ENCODE measurements at regions not wholly inside any gene's neighbourhood (a gene's known extent, or its start where the extent isn't known, plus 50 kb on each side); places are given as distances from the start of the nearest gene placed in this dataset.

DNA sequence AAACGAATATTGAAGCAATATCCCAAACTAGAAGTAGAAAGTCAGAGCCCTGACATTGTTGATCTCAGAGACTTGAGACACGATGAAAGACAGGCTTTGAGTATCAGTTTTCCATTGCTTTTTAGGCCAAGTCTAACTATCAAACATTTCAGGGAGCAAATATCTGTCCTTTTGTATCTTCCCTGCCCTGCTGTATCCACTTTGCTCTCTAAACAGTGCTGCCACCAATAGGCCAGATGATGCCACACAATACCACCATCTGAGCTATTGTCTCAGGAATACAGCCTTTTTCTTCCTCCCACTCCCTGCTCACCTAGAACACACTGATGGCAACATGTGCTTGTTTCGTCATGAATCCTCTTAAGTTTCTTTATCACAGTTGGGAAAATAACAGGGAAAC lies 62.6 kb upstream of the SPAG17 start:
- Histone ChIP-seq H3K4me3 (ENCODE audit: low read length) (no peak overlapping the region), H3K27me3 (ENCODE audit: control insufficient read depth in 1 of 2, insufficient read depth in 2 of 2, low read length in 2 of 2) (no peaks in the 10 kb centered on the region), H3K27ac (ENCODE audit: low read depth in 1 of 2, low read length in 2 of 2) (no peak overlapping the region), H3K36me3 (ENCODE audit: insufficient read depth, low read length) (no peaks in the 10 kb centered on the region), H3K9me3 (ENCODE audit: control insufficient read depth in 1 of 2, insufficient read depth in 1 of 2, low read length in 2 of 2) (no peaks in the 10 kb centered on the region), H3K4me1 (ENCODE audit: insufficient read depth, low read length) (no peaks in the 10 kb centered on the region)
- intact Hi-C loops (cut with DNase I, micrococcal nuclease), result no loop called here
- DNase-seq, result no peak
- H3K27ac Mint-ChIP-seq, result no peak overlapping the region
- H3K9me3 Mint-ChIP-seq, result no peaks in the 10 kb centered on the region
- POLR2A ChIA-PET, result no interaction called here
- no peaks in the 10 kb centered on the region for H3K36me3 Mint-ChIP-seq (ENCODE audit: low read depth)
- H3K4me3 Mint-ChIP-seq, result no peak overlapping the region
- H3K27me3 Mint-ChIP-seq, result no peaks in the 10 kb centered on the region
- H3K4me1 Mint-ChIP-seq (ENCODE audit: low read depth), result no peaks in the 10 kb centered on the region
- CTCF ChIA-PET, result no interaction called here
- ATAC-seq (ENCODE audit: poor library complexity), result no peak
- TF ChIP-seq, protein P1, sequence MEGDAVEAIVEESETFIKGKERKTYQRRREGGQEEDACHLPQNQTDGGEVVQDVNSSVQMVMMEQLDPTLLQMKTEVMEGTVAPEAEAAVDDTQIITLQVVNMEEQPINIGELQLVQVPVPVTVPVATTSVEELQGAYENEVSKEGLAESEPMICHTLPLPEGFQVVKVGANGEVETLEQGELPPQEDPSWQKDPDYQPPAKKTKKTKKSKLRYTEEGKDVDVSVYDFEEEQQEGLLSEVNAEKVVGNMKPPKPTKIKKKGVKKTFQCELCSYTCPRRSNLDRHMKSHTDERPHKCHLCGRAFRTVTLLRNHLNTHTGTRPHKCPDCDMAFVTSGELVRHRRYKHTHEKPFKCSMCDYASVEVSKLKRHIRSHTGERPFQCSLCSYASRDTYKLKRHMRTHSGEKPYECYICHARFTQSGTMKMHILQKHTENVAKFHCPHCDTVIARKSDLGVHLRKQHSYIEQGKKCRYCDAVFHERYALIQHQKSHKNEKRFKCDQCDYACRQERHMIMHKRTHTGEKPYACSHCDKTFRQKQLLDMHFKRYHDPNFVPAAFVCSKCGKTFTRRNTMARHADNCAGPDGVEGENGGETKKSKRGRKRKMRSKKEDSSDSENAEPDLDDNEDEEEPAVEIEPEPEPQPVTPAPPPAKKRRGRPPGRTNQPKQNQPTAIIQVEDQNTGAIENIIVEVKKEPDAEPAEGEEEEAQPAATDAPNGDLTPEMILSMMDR (IDR thresholded peaks at IDR 0.05), result no peak

DNA sequence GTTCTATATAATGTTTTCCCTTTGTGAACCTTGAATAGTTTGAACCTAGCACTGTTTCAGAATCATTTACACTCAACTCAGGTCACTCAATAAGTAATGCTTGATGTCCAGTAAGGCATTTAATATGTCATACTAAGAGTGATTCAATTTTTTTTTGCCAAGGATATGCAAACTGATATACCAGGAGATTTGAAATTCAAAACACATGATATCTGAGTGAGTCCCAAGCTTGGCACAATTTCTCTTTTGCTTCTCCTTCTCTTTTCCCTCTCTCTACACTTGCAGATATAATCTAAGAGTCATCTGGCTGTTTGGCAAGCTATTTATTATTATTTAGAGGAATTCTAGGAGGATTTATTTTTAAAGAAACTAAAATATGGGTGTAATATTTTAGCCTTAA lies 61.6 kb upstream of the SPAG17 start:
- H3K27me3 Mint-ChIP-seq, result no peaks in the 10 kb centered on the region
- CTCF ChIA-PET, result no interaction called here
- Histone ChIP-seq H3K9me3 (ENCODE audit: control insufficient read depth in 1 of 2, insufficient read depth in 1 of 2, low read length in 2 of 2) (no peaks in the 10 kb centered on the region), H3K4me1 (ENCODE audit: insufficient read depth, low read length) (no peaks in the 10 kb centered on the region), H3K36me3 (ENCODE audit: insufficient read depth, low read length) (no peaks in the 10 kb centered on the region), H3K4me3 (ENCODE audit: low read length) (no peak overlapping the region), H3K27ac (ENCODE audit: low read depth in 1 of 2, low read length in 2 of 2) (no peak overlapping the region), H3K27me3 (ENCODE audit: control insufficient read depth in 1 of 2, insufficient read depth in 2 of 2, low read length in 2 of 2) (no peaks in the 10 kb centered on the region)
- POLR2A ChIA-PET, result no interaction called here
- H3K4me3 Mint-ChIP-seq, result no peak overlapping the region
- DNase-seq (no peak), ATAC-seq (ENCODE audit: poor library complexity) (no peak)
- TF ChIP-seq, protein P1 (IDR thresholded peaks at IDR 0.05), result no peak
- H3K9me3 Mint-ChIP-seq, result no peaks in the 10 kb centered on the region
- H3K36me3 Mint-ChIP-seq (ENCODE audit: low read depth), result no peaks in the 10 kb centered on the region
- H3K27ac Mint-ChIP-seq, result no peak overlapping the region
- no peaks in the 10 kb centered on the region for H3K4me1 Mint-ChIP-seq (ENCODE audit: low read depth)
- intact Hi-C loops (cut with DNase I, micrococcal nuclease), result no loop called here

DNA sequence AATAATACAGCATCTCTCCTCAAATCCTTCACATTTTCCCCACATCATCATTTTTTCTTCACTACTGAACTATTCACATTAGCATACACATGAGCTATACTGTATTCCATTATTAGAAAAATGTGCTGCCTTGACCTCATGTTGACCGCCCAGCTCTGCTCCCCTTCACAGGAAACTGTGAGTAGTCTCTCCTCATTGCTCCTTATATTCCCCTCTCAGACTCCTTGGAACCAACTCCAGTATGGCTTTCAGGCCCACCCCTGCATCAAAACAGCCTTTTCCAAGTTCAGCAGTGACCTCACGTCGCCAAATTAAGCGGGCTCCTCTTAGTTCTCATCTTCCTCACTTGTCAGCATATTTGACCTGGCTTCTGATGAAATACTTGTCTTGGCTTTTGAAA lies 59.2 kb upstream of the SPAG17 start:
- Histone ChIP-seq H3K4me3 (ENCODE audit: low read length) (no peak overlapping the region), H3K4me1 (ENCODE audit: insufficient read depth, low read length) (no peaks in the 10 kb centered on the region), H3K9me3 (ENCODE audit: control insufficient read depth in 1 of 2, insufficient read depth in 1 of 2, low read length in 2 of 2) (peaks cover 0 to 2% of the 10 kb centered on the region in 2 experiments), H3K36me3 (ENCODE audit: insufficient read depth, low read length) (no peaks in the 10 kb centered on the region), H3K27me3 (ENCODE audit: control insufficient read depth in 1 of 2, insufficient read depth in 2 of 2, low read length in 2 of 2) (no peaks in the 10 kb centered on the region), H3K27ac (ENCODE audit: low read depth in 1 of 2, low read length in 2 of 2) (no peak overlapping the region)
- intact Hi-C loops (cut with DNase I, micrococcal nuclease), result no loop called here
- Mint-ChIP-seq H3K36me3 (ENCODE audit: low read depth) (no peaks in the 10 kb centered on the region), H3K27me3 (no peaks in the 10 kb centered on the region), H3K27ac (no peak overlapping the region), H3K4me3 (no peak overlapping the region), H3K9me3 (no peaks in the 10 kb centered on the region), H3K4me1 (ENCODE audit: low read depth) (no peaks in the 10 kb centered on the region)
- no peak for ATAC-seq (ENCODE audit: poor library complexity)
- POLR2A ChIA-PET, result no interaction called here
- no peak for DNase-seq
- TF ChIP-seq, protein P1 (IDR thresholded peaks at IDR 0.05), result no peak
- CTCF ChIA-PET, result no interaction called here
